WERI-Rb-1 (cell line): ENCODE measurements at regions not wholly inside any gene's neighbourhood (a gene's known extent, or its start where the extent isn't known, plus 50 kb on each side); places are given as distances from the start of the nearest gene placed in this dataset.
A peak's percentile ranks its signal among the peaks of the same experiment; 100 is the strongest.

Source experiments
- DNase-seq: peaks from one replicate; pipeline ENCODE4 v3.0.0-alpha.2; 2020
- H3K27ac ChIP-seq: fragments of 250-450 bp; sonication (Bioruptor Pico); 2 replicates; pipeline ENCODE4 v1.5.1; 2020; ENCODE audit warnings: mild to moderate bottlenecking, moderate library complexity
- H3K27me3 ChIP-seq: fragments of 250-450 bp; sonication (Bioruptor Pico); 2 replicates; pipeline ENCODE4 v1.5.1; 2021; ENCODE audit warnings: mild to moderate bottlenecking, low read depth, moderate library complexity; ENCODE audit not compliant: insufficient read depth, severe bottlenecking
- H3K36me3 ChIP-seq: fragments of 250-450 bp; sonication (Bioruptor Pico); 2 replicates; pipeline ENCODE4 v1.5.1; 2020; ENCODE audit warnings: mild to moderate bottlenecking, moderate library complexity
- H3K4me3 ChIP-seq: 2 replicates; pipeline ENCODE4 v1.5.1; 2011; ENCODE audit warnings: low read depth, mild to moderate bottlenecking, control low read depth, low read length
- H3K9me3 ChIP-seq: fragments of 250-450 bp; sonication (Bioruptor Pico); 2 replicates; pipeline ENCODE4 v1.5.1; 2021; ENCODE audit warnings: mild to moderate bottlenecking, moderate library complexity; ENCODE audit not compliant: severe bottlenecking
- TF ChIP-seq, protein P1 (sequence below): IDR thresholded peaks from 2 replicates; pipeline ENCODE4 v1.5.1; 2011; ENCODE audit warnings: low read depth, mild to moderate bottlenecking, control low read depth, inconsistent platforms, low read length

DNA sequence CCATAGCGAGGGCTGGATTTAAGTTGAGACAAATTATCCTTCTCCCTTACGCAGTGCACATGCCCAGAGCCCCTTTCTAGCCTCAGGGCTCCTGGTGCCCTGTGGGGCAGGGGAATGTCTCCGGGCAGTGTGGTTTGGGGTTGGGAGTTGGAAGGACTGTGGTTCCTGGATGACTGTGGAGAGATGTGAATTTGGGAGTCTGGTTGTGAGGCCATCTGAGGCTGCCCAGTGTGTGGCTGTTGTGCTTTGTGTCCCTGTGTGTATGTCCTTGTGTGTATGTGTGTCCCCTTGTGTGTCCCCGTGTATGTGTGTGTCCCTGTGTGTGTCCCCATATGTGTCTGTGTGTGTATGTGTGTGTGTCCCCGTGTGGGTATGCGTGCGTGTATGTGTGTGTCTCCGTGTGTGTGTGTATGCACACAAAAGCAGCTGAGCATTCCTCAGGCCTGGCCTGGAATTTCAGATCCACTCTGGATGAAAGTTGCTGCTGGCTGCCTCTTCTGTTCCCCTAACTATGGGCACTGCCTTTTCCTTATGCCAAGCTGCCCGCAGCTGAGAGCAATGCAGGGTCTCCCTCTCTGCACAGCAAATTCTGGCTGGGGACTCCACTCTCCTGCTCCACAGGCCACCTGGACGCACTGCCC lies 65.4 kb downstream of the UBIAD1 start:
- peak overlapping the region; percentile 98 for H3K27ac ChIP-seq
- peak; percentile 41 for DNase-seq
- no peaks in the 10 kb centered on the region for H3K27me3 ChIP-seq
- peak overlapping the region; percentile 21 for H3K4me3 ChIP-seq
- H3K9me3 ChIP-seq = no peaks in the 10 kb centered on the region
- TF ChIP-seq, protein P1, sequence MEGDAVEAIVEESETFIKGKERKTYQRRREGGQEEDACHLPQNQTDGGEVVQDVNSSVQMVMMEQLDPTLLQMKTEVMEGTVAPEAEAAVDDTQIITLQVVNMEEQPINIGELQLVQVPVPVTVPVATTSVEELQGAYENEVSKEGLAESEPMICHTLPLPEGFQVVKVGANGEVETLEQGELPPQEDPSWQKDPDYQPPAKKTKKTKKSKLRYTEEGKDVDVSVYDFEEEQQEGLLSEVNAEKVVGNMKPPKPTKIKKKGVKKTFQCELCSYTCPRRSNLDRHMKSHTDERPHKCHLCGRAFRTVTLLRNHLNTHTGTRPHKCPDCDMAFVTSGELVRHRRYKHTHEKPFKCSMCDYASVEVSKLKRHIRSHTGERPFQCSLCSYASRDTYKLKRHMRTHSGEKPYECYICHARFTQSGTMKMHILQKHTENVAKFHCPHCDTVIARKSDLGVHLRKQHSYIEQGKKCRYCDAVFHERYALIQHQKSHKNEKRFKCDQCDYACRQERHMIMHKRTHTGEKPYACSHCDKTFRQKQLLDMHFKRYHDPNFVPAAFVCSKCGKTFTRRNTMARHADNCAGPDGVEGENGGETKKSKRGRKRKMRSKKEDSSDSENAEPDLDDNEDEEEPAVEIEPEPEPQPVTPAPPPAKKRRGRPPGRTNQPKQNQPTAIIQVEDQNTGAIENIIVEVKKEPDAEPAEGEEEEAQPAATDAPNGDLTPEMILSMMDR = no peak
- peaks cover 5% of the 10 kb centered on the region for H3K36me3 ChIP-seq

DNA sequence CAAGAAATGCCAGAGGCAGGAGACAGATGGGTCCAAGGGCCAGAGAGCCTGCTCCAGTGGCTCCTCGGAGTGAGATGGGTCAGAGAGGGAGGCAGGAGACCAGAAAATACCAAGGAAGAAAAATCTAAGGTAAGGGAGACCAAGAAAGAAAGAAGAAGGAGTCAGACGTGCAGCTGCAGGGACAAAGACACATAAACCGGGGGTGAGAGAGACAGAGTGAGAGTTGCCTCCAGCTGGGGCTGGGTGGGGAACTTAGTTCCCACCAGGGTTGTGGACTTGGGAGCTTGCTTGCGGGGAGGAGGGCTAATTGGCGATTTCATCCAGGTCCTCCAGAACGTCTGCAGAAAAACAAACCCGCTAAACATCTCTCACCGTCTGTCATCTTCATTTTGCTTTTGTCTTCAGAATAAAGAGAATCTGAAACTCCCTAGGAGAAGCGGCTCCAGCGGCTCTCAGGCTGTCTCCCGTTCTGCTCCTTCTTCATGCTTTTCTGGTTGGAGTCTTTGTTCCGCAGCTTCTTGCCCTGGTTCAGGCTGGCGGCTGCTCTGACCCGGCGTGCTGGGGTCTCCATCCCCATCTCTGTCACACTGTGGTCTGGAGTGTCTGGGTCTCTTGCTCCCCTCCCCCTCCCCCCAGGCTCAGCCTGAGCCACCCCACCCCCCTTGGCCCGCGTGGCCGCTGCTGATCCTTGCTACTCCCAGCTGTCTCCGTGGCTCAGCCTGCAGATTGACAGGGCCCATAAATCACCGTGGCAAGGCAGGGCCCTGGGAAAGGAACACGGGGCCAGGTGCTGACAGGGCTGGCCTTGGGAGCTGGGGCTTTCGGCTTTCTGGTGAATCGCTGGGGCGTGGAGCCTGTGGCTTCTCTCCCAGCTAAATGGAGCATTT lies 66.6 kb downstream of the UBIAD1 start:
- TF ChIP-seq, protein P1 = no peak
- H3K36me3 ChIP-seq = peaks cover 5% of the 10 kb centered on the region
- peak overlapping the region; percentile 98 for H3K27ac ChIP-seq
- no peaks in the 10 kb centered on the region for H3K9me3 ChIP-seq
- peak; percentile 98 for DNase-seq
- peak overlapping the region; percentile 44 for H3K4me3 ChIP-seq
- no peaks in the 10 kb centered on the region for H3K27me3 ChIP-seq

DNA sequence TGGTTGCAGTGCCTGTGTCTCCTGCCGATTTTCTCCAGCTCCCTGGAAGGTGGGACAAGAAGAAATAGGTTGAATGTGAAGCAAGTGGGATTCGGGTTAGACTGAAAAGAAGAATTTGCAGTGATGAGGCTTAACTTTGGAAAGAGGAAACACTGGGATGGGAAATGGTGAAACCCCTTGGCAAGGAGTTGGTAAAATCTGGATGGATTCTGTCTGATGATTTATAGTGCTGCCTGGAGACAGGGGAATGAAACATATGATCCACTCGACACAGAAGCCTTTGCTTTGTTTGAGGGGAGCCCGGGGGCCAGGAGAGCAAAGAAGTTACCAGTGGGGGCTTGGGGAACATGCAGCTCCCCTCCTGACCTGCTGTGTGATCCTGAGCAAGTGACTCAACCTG lies 67.2 kb downstream of the UBIAD1 start:
- Histone ChIP-seq H3K4me3 (peak overlapping the region; percentile 44), H3K27me3 (no peaks in the 10 kb centered on the region), H3K27ac (peak overlapping the region; percentile 98), H3K9me3 (no peaks in the 10 kb centered on the region), H3K36me3 (peaks cover 5% of the 10 kb centered on the region)
- no peak for DNase-seq
- TF ChIP-seq, protein P1 = no peak

DNA sequence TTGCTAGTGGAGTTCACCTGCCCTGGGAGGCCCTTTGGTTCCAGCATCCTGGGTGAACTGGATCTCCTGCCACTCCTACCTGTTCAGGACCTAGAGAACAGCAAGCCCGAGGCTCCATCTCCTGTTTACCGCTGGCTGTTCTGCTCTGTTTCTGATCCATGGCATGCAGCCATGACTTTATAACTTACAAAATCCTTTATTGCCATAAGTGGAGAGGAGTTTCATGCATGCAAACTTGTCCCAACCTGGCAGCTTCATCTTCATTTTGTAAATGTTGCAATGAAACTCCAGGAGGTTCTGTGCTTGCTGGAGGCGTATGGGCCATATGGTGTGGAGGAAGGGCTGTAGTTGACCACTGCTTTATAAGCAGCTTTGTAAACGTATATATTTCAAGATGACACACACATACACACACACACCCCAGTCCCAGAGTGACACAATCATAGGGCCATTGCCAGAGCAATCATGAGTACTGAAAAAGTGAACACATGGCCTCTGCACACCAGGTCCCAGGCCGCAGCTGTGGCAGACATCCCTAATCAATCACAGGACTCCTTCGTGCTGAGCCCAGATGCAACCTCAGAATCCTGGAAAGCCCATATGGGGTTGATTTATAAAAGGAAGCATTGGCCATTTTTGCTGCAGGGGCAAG lies 69.0 kb downstream of the UBIAD1 start:
- Histone ChIP-seq H3K27ac (peak overlapping the region; percentile 98), H3K9me3 (no peaks in the 10 kb centered on the region), H3K4me3 (peak overlapping the region; percentile 21), H3K27me3 (no peaks in the 10 kb centered on the region), H3K36me3 (no peaks in the 10 kb centered on the region; the same call in none of the 2 replicates)
- TF ChIP-seq, protein P1 = no peak
- peak; percentile 79 for DNase-seq

DNA sequence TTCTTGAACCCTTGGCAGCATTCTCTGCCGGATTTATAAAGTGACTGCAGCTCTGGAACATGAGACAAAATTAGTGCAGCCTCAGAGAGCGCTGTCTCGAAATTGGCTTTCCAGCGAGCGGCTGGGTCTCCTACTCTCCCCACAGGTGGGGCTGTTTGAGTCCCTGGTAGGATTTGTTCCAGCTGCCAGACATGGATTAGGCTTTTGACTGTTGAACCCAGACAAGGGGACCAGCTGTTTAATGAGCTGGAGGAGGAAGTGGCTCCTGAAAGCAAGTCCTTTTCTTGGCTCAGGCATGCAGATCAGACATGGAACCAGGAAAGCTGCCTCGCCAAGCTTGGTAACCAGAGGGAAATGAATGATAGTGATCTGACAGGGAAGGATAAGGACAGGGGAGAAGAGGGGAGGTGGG lies 69.6 kb downstream of the UBIAD1 start:
- Histone ChIP-seq H3K4me3 (peak overlapping the region; percentile 21), H3K36me3 (no peaks in the 10 kb centered on the region), H3K9me3 (no peaks in the 10 kb centered on the region), H3K27ac (peak overlapping the region; percentile 98), H3K27me3 (no peaks in the 10 kb centered on the region)
- TF ChIP-seq, protein P1 = peak; percentile 37; the same call in 1 of the 2 replicates
- DNase-seq = peak; percentile 90
